Fibroblast of skin of left quadriceps (primary cell): ENCODE measurements at regions not wholly inside any gene's neighbourhood (a gene's known extent, or its start where the extent isn't known, plus 50 kb on each side); places are given as distances from the start of the nearest gene placed in this dataset.

ENCODE experiments used
- DNase-seq, 2 experiments: peaks; one replicate each; pipeline ENCODE4 v3.0.0-alpha.2; 2013; ENCODE audit warnings: low read depth in 2 of 2

DNA sequence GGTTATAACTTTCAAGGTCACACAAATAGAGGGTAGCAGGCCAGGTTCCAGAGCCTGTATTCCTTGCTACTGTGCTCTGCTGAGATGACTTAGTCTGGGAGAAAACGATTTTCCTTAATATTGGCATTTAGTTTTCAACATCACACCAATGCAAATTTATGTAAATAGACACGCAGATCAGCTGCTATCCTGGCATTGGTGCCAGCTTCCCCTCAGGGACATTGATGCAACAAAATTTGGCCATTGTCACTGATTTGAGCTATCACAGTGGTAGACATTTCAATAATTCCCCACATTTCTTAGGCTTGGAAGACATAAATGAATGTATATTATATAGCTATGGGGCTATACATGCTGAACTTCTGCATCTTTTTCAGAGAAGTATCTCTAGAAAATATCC is 71.6 kb upstream of the ASTN2 start:
- no peak for DNase-seq

DNA sequence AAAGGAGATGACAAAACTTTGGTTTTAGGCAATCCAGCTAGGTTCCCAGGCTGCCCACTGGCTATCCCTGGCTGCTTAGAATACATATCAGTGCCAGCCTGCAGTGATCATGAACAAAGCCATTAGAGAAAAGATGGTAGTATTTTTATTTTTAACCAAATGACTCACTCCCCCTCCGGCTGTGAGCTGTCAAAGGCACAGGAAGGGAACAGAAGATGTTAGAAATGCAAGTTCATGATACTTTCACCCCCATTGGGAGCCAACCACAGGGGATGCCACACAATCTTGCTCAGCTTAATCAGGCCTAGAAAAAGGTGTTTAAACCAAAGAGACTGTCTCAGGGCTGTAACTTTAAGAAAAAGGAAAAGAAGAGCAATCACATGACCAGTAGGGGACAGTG is 70.3 kb upstream of the ASTN2 start:
- DNase-seq: no peak

DNA sequence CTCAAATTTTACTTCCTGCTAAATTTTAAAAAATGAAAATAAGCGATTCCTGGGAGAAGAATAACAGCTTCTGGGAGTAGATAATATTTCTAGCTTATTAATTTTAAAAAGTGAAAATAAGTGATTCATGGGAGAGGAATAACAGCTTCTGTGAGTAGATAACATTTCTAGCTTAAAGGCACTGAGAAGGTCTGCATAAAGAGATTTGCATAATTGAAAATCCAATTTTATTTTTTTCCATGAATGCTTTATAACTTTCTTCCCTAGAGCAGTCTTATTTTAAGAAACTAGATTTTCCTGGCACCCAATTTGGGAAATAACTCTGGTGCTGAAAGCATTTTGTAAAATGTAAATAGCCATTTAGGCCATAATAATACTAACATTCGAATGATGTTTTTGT is 65.9 kb upstream of the ASTN2 start:
- no peak for DNase-seq

DNA sequence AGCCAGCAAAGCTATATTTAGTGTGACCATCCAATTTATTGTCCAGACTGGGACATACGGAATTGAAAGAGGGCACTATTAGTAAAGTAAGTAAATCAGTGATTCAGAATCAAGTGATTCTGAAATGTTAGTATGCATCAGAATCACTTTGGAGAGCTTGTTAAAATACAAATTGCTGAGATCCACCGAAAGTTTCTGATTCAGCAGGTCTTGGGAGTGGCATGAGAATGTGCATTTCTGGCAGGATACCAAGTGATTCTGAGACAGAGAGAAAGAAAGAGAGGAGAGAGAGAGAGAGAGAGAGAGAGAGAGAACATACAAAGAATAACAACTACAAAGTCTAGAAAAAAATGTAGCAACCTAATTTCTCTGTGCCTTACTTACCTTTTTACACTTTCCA is 65.4 kb upstream of the ASTN2 start:
- no peak for DNase-seq

DNA sequence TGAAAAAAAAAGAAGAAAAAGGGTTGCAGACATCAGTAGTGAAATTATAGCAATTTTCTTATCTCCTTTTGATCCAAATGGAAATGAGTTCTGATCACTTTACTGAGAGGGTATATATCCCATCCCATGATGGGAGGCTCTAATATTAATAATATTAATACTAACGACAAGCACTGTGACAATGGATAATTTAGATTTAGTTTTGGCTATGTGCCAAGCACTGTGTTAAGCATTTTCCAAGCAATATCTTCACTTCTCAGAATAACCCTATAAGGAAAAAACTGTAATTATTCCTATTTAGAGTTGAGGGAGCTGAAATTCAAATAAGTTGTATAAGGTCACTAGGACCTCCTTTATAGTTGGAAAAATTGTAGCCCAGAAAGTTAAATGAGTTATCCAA is 58.4 kb upstream of the ASTN2 start:
- DNase-seq: no peak

DNA sequence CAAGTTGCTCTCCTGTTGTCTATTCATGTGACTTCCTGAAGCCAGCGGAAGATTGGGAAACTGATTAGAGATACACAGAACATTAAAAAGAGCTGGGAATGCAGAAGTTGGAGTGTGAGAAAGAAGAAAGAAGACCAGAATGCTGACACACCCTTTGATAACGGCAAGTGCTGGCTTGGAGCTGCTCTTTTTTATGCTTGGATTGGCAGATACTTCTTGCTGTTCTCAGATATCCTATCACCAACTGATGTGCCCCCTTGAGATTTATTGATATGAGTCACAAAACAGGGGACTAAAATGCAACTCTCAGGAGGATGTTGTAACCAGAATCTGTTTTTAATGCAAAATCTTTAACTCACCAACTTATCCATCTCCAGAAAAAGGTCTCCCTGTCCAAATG is 56.0 kb upstream of the ASTN2 start:
- DNase-seq: no peak

DNA sequence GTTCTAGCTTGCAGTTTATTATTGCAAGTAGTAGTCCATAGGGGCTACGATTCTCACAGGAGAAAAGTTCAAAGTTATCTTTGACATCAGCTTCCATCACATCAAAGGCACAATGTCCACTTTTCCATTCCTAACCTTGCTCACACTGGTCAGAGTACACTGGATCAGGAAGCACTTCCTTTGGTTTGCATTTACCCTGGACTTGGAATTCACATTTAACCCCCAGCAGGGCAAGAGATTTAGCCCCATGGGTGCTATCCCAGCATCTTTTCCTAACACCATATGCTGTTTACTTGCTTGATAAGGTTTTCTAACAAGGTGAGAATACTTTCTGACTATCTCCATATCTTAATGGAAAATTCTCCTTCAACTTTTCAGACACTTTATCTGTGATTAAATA is 55.6 kb upstream of the ASTN2 start:
- DNase-seq: no peak

DNA sequence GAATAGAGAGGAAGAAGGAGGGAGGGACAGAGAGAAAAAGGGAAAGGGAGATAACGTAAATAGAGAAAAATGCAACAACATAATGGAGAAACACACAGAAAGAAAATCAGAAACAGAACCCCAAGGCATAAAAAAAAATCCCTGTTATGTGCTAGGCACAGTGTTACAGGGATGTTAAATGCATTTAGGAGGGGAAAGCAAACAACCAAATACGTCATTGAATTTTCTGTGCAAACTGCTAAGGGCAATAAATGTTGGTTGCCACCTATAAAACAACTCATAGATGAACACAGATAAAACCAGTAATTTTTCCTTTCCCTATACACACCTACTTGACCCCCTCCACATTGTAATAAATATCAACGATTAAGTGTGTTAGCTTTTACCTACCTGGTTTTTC is 51.3 kb upstream of the ASTN2 start:
- DNase-seq: no peak

DNA sequence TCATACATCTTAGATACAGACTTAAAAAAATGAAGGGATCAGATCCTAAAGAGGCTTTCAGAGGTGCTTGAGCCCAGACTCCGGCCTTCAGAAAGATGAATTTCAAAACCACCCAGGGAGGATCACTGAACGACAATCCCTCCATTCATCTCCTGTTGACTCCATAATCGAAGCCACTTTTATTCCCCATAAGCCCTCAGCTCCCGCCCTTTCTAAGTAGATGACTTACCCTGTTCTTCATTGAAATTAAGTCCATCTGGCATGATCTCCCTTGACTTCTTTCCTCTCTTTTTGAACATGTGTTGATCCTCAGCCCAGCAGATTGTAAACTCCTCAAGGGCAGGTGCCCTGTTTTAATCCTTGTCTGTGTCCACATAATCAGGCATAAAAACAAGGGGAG is 50.8 kb upstream of the ASTN2 start:
- DNase-seq: no peak

DNA sequence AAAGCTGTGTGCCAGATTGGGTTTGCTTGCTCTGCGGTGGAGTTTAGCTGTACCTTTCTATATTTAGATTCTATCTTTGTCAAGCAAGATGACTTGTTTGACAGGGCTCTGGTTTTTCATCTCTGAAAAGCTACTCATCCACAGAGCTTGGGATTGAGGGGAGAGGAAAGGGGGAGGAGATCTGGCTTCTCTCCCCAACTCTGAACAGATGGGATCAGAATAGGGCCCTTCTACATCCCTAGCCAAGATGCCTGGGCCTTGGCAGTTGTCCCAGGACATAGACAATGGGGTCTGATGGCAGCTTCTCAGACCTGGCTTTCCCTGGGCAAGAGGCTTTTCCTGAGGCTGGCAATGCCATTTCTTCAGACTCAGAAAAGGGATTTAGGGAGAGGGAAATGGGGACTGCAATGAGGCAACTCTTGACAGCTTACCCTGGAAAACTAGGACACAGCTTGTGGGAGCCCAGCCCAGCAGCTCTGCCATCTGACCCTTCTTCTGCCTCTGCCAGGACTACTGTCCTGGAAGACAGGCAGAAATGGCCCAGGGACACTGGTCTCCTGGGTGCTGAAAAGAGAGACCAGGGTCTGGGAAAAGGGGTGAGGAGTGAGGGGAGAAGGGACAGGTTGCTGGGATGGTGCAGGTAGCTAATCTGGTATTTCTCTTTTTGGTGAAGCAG is 50.2 kb upstream of the ASTN2 start:
- no peak for DNase-seq
